ENCODE measurements at regions not wholly inside any gene's neighbourhood (a gene's known extent, or its start where the extent isn't known, plus 50 kb on each side); places are given as distances from the start of the nearest gene placed in this dataset.

GRCh38 chr11:130529366-130529765, 80.9 kb downstream of the ADAMTS15 start:
- no peak for TF ChIP-seq POLR2AphosphoS5 (IDR thresholded peaks at IDR 0.05)
- TF ChIP-seq, protein P1, sequence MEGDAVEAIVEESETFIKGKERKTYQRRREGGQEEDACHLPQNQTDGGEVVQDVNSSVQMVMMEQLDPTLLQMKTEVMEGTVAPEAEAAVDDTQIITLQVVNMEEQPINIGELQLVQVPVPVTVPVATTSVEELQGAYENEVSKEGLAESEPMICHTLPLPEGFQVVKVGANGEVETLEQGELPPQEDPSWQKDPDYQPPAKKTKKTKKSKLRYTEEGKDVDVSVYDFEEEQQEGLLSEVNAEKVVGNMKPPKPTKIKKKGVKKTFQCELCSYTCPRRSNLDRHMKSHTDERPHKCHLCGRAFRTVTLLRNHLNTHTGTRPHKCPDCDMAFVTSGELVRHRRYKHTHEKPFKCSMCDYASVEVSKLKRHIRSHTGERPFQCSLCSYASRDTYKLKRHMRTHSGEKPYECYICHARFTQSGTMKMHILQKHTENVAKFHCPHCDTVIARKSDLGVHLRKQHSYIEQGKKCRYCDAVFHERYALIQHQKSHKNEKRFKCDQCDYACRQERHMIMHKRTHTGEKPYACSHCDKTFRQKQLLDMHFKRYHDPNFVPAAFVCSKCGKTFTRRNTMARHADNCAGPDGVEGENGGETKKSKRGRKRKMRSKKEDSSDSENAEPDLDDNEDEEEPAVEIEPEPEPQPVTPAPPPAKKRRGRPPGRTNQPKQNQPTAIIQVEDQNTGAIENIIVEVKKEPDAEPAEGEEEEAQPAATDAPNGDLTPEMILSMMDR (IDR thresholded peaks at IDR 0.05 in 8 of 11, conservative IDR thresholded peaks at IDR 0.05 in 3 of 11): no peak

Data from spleen (tissue), 7 donors.